HG02973 (cell line): ENCODE measurements at regions not wholly inside any gene's neighbourhood (a gene's known extent, or its start where the extent isn't known, plus 50 kb on each side); places are given as distances from the start of the nearest gene placed in this dataset.
"Not testable (repeated sequence)": the region's sequence is repeated elsewhere in the genome, so short reads cannot be mapped to it uniquely, and the experiment has no call there.

Experiments used
- ATAC-seq: cut with Tn5 transposase; IDR thresholded peaks from one replicate; pipeline ENCODE4 v1.9.1; 2021; ENCODE audit warnings: moderate library complexity; ENCODE audit not compliant: unreplicated experiment

DNA sequence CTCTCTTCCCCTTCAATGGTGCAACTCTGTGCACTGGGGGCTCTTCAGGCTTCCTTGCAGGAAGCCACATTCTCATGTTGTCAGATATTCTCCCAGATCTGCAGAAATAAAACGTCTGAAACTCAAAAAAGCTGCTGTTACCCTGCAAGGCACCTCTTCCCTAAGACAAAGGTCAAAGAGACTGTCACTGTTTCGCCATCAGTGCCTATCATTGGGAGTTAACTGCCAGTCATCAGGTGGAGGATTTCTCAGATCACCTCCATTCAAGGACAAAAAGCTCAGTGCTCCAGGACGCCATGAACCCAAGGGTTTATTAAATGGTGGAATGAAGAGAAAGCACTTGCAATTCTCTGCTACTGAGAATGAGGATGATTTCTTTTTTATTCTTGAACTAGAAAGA lies 144.6 kb upstream of the PALS2 start:
- no peak for ATAC-seq

- ATAC-seq: no peak
Observed at GRCh38 chr7:24432677-24433076, 140.6 kb upstream of the PALS2 start.

DNA sequence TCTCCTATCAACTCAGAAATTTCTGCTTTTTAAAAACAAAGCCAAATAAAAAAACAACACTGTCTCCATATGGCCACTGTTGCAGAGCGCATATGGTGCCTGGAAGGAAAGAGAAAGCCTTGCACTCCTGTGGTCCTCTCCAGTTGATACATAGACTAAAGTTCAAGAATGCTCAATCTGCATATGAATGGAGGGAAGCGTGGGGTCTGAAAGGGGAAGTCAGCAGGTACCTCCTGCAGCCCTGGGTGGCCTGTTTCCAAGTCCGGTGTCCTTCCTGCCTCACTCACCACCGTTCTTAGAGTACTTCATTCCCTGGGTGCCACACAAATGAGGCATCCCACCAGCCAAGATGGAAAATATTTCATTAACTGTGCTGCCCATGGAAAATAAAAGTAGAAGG lies 138.3 kb upstream of the PALS2 start:
- ATAC-seq: no peak

DNA sequence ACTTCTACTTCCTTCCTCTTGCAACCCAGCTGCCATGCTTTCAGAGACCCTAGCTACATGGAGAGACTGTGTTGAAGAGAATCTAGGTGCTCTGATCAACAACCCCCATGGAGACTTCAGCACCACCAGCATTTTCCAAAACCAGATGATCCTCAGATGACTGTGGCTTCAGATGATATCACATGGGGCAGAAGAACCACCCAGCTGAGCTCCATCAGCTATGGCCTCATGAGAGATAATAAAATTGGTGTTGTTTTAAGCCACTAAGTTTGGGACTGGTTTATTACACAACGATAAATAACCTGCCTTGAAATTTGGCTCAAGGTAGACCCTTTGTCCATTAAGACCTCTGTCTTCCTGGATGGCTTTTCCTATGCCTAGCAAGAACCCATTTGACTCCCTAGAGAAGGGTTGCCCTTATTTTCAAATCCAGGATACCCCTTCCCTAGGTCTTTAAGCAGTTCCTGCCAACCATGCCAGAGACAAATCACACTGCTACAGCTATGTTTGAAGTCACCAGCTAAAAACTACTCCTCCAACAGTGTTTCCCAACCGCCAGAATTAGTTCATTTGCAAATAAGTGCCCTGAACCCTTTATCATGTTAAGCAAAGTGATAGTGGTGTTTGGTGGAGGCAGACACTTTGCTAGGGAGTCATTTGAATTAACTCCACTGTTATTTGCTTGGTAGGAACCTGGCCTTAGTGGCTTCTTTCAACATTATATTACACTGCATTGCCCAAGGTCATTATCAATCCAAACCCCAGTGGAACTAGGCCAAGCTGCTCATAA lies 136.9 kb upstream of the PALS2 start:
- ATAC-seq: no peak

DNA sequence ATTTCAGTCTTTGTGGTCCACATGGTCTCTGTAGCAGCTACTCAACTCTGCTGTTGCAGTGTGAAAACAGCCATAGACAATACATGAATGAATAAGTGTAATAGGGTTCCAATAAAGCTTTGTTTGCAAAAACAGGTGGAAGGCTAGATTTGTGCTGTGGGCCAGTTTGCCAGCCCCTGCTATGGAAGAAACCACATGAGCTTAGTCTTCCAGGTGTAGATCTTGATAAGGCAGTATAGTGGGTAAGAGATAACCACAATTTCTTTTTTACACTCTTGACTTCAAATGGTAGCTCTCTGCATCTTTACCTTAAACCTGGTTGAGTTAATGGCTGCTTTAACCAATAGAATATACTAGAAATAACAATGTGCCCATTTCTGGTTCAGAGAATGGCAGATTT lies 135.0 kb upstream of the PALS2 start:
- ATAC-seq: no peak

DNA sequence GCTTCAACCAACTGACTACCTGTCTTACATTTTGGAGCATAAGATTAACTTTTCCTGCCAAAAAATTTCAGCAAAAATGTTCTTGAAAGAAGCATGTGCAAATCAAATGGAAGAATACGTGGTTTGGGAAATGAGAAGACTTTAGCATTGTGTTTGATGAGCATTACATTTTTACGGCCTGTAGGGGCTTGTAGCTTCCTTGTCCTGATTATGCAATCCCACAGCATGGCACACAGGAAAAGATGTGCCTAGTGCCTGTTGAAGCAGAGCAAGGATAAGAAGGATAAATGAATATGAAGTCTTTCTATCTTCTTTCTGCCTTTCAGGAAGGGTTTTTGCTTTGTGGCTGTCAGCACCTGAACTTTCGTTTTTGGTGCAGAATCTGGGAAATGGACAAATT lies 134.1 kb upstream of the PALS2 start:
- ATAC-seq: not testable (repeated sequence)

GRCh38 chr7:24440892-24441291 lies 132.4 kb upstream of the PALS2 start:
- no peak for ATAC-seq

DNA sequence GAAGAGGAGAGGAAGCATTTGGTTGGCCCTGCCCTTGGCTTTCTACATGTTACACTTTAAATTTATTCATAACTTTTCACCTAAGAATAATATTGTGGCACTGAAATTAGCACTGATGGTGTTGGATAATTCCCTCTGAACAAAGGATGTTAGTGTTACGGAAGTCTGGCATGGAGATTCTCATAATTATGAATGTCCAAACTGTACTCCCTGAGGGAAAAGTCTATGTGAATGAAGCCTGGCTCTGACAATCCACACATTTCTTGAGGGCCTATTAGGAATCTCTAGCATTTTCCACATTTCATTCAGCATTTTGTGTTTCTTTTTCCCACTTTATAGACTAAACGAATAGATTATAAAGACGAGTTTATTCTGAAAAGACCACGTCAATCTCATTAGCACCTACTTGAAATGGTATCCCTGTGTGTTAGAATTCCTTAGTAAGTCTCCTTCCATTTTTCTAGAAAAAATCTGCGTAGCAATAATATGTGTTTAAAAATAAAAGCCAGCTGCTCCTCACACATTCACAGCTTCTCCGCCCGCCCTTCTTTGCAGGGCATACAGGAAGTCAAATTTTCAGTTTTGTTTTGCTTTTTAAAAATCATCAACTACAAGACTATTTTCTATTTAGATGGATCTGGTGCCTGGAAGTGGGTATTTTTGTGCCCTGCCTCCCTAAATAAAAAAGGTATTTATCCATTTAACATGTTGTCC lies 131.8 kb upstream of the PALS2 start:
- ATAC-seq: no peak

- ATAC-seq: no peak
Observed at GRCh38 chr7:24442170-24442777, 131.0 kb upstream of the PALS2 start.

- no peak for ATAC-seq
Observed at GRCh38 chr7:24444666-24445440, 128.4 kb upstream of the PALS2 start.

GRCh38 chr7:24448038-24448437 lies 125.2 kb upstream of the PALS2 start:
- ATAC-seq: no peak

DNA sequence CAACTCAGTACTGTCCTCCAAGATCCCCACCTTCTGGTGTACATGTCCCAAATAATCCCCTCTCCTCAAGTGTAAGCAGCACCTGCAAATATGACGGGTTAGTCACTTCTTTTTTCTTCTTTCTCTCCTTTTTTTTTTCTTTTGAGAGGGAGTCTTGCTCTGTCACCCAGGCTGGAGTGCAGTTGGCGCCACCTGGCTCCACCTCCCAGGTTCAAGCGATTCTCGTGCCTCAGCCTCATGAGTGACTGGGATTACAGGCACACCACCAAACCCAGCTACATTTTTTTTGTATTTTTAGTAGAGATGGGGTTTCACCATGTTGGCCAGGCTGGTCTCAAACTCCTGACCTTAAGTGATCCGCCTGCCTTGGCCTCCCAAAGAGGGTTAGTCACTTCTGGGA lies 123.8 kb upstream of the PALS2 start:
- not testable (repeated sequence) for ATAC-seq

- no peak for ATAC-seq
Observed at GRCh38 chr7:24455813-24456525, 117.3 kb upstream of the PALS2 start.

DNA sequence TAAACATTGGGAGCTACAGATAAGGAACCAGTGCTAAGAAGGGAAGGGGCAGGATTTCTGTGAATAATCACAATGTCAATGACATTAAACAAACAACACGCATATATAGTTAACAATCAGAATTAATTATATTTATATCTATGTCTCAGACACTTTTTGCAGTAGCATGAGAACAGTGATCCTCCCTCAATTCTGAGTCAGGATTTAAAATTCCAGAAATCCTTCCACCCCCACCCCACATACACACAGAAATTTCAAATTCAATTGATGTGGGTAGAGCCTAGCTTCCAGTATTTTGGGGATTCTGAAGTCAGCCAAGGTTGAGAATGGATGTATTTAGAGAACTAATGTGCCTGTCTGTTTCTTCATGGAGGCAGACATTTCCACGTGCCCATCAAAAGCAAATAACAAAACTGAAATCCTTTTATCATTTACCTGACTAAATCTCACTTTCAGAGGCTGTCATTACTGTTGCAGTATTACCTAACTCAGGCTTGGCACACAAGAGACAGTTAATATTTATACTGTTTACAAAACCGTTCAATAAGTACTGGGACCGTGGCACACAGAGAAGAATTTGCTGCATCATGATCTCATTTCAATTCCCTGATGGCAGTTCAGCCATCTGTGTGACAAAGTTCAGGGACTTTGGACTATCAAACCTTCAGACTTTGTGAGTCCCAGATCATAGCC lies 116.6 kb upstream of the PALS2 start:
- no peak for ATAC-seq

DNA sequence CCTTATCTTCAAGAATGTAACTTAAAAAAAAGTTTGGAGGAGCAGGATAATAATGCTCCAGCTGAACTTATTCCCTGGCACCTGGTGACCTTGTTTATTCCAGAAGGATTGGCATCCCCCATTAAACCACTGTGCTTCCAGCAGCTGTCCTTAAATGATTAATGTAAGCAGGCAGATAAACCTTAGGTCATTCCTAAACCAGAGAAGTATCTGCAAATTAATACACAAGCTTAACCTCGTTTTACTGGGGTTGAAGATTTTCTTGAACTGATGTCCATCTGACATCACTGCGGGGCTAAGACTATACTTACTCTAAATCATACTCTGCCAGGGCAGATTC lies 116.1 kb upstream of the PALS2 start:
- no peak for ATAC-seq

DNA sequence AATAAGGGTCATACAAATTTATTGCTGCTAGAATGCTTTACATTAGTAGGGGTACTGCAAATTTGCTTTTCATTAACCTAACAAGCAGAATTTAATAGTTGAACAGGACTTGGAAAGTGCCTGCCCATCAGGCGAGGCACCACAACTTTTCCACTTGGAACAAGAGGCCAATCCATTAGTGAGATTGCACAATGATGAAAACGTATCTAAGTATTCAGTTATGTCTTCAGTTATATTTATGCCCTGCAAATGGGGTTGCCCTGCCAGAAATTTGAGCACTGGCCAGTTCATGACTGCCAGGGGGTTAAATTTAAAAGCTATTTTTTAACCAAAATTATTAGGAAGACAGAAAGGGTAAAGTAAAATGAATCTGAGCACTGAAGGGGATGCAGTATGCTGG lies 111.1 kb upstream of the PALS2 start:
- no peak for ATAC-seq

DNA sequence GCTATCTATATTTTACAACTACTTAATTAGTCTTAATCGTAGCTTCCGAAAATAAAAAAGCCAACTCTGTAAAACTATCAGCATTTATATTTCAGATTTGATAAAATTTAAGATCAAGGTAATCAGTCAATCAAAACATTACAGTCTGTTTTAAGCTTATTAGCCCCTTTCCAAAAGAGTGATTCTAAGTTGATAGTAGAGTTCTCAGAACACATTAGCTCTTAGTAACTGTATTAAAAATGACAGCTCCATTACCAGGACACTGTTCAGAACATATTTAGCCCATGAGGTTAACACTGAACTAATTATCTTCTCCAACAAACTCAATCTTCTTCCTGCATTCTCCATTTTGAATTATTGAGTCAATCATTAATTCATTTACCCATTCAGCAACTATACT lies 110.3 kb upstream of the PALS2 start:
- ATAC-seq: no peak

- no peak for ATAC-seq
Observed at GRCh38 chr7:24463474-24463873, 109.8 kb upstream of the PALS2 start.

GRCh38 chr7:24464861-24465260 lies 108.4 kb upstream of the PALS2 start:
- ATAC-seq: no peak

- no peak for ATAC-seq
Observed at GRCh38 chr7:24466168-24466768, 107.0 kb upstream of the PALS2 start.
